Activated CD8-positive, alpha-beta memory T cell treated with anti-CD3 and anti-CD28 coated beads for 1 hour (primary cell): ENCODE measurements at regions not wholly inside any gene's neighbourhood (a gene's known extent, or its start where the extent isn't known, plus 50 kb on each side); places are given as distances from the start of the nearest gene placed in this dataset.

Source experiments
- DNase-seq, 2 donors: peaks; one replicate each; pipeline ENCODE4 v3.0.0-alpha.2; 2020; ENCODE audit warnings: low read depth in 1 of 2; ENCODE audit errors: extremely low read depth in 1 of 2

GRCh38 chr15:77798847-77799246, 166.1 kb upstream of the LINGO1 start:
- no peak for DNase-seq

GRCh38 chr15:77798151-77798835, 165.6 kb upstream of the LINGO1 start:
- DNase-seq = no peak

GRCh38 chr15:77797270-77797669, 164.6 kb upstream of the LINGO1 start:
- DNase-seq = no peak

- no peak for DNase-seq
Measured at GRCh38 chr15:77796046-77796729, 163.5 kb upstream of the LINGO1 start.

- DNase-seq = no peak
Measured at GRCh38 chr15:77795446-77795845, 162.7 kb upstream of the LINGO1 start.

GRCh38 chr15:77791941-77792340, 159.2 kb upstream of the LINGO1 start:
- DNase-seq = no peak

GRCh38 chr15:77790481-77790880, 157.8 kb upstream of the LINGO1 start:
- no peak for DNase-seq

- DNase-seq = no peak
Measured at GRCh38 chr15:77786956-77787355, 154.2 kb upstream of the LINGO1 start.

GRCh38 chr15:77786181-77786890, 153.6 kb upstream of the LINGO1 start:
- no peak for DNase-seq

GRCh38 chr15:77784361-77785292, 151.9 kb upstream of the LINGO1 start:
- DNase-seq = no peak

GRCh38 chr15:77783636-77784035, 150.9 kb upstream of the LINGO1 start:
- DNase-seq = no peak

GRCh38 chr15:77782691-77783090, 150.0 kb upstream of the LINGO1 start:
- no peak for DNase-seq

GRCh38 chr15:77781946-77782240, 149.2 kb upstream of the LINGO1 start:
- no peak for DNase-seq

- no peak for DNase-seq
Measured at GRCh38 chr15:77781151-77781945, 148.6 kb upstream of the LINGO1 start.

GRCh38 chr15:77778802-77779201, 146.1 kb upstream of the LINGO1 start:
- DNase-seq = no peak

- no peak for DNase-seq
Measured at GRCh38 chr15:77775837-77776236, 143.1 kb upstream of the LINGO1 start.

GRCh38 chr15:77775373-77775772, 142.7 kb upstream of the LINGO1 start:
- no peak for DNase-seq

GRCh38 chr15:77774350-77774749, 141.6 kb upstream of the LINGO1 start:
- no peak for DNase-seq

GRCh38 chr15:77773903-77774302, 141.2 kb upstream of the LINGO1 start:
- DNase-seq = no peak

- DNase-seq = no peak
Measured at GRCh38 chr15:77772641-77773402, 140.1 kb upstream of the LINGO1 start.
